B cell (primary cell): ENCODE measurements at regions not wholly inside any gene's neighbourhood (a gene's known extent, or its start where the extent isn't known, plus 50 kb on each side); places are given as distances from the start of the nearest gene placed in this dataset.

Experiments used
- ATAC-seq: fragments of 200-7000 bp; cut with Tn5 transposase; one replicate; pipeline ENCODE4 v1.10.0; 2021; ENCODE audit warnings: low read depth, mild to moderate bottlenecking, moderate number of reproducible peaks, moderate library complexity
- CTCF ChIA-PET: fragments of 350-600 bp; sonication (Branson Sonifier 250); formaldehyde crosslinking; loops from one replicate; lab custom pipeline; 2021; ENCODE audit warnings: antibody characterized with exemption, inconsistent platforms; lab: Charles Lee
- POLR2A ChIA-PET: fragments of 350-600 bp; sonication (Branson Sonifier 250); formaldehyde crosslinking; loops from one replicate; lab custom pipeline; 2021; ENCODE audit warnings: antibody characterized with exemption; lab: Charles Lee
- DNase-seq: peaks from one replicate; pipeline ENCODE4 v3.0.0; 2013
- H2AFZ ChIP-seq: 2 replicates; pipeline ENCODE4 v1.6.1; 2012; ENCODE audit warnings: mild to moderate bottlenecking, low read depth, low read length; ENCODE audit not compliant: insufficient read depth, poor library complexity, severe bottlenecking
- H3K27ac ChIP-seq, 2 donors: 1 replicate in 1 of 2; 2 replicates in 1 of 2; pipeline ENCODE4 v1.5.1; 2012 to 2013; ENCODE audit warnings: low read length in 2 of 2, mild to moderate bottlenecking in 2 of 2, moderate library complexity in 1 of 2
- H3K27me3 ChIP-seq, 4 experiments: fragments of 200-600 bp in 1 of 4; sonication (generic) in 1 of 4; replicated peaks in 1 of 4; 1 replicate in 2 of 4; 2 replicates in 2 of 4; pipeline versions ENCODE4 v1.6.1 to v1.7.0; 2013 to 2016; ENCODE audit warnings: low read length in 3 of 4, mild to moderate bottlenecking in 2 of 4, mixed read lengths in 1 of 4, moderate library complexity in 1 of 4; ENCODE audit not compliant: insufficient read depth in 4 of 4, control insufficient read depth in 3 of 4; ENCODE audit errors: control extremely low read depth in 1 of 4
- H3K36me3 ChIP-seq, 2 experiments: replicated peaks in 1 of 2; 1 replicate in 1 of 2; 2 replicates in 1 of 2; pipeline versions ENCODE4 v1.6.1 to v1.7.1; 2013; ENCODE audit warnings: low read length in 1 of 2; ENCODE audit not compliant: insufficient read depth in 2 of 2, control insufficient read depth in 1 of 2; ENCODE audit errors: control extremely low read depth in 1 of 2, extremely low read depth in 1 of 2
- H3K4me1 ChIP-seq, 2 donors: fragments of 200-600 bp in 1 of 2; sonication (generic) in 1 of 2; 1 replicate in 1 of 2; 2 replicates in 1 of 2; pipeline versions ENCODE4 v1.5.1 to v1.6.1; 2013 to 2017; ENCODE audit warnings: low read length in 2 of 2; ENCODE audit not compliant: control insufficient read depth in 2 of 2, insufficient read depth in 2 of 2
- H3K4me2 ChIP-seq: replicated peaks from 2 replicates; pipeline ENCODE3; 2012; ENCODE audit warnings: mild to moderate bottlenecking, low read depth, low read length; ENCODE audit not compliant: poor library complexity, severe bottlenecking
- H3K4me3 ChIP-seq, 5 experiments: fragments of 200-600 bp in 1 of 5; sonication (generic) in 1 of 5; 1 replicate in 3 of 5; 2 replicates in 2 of 5; pipeline versions ENCODE4 v1.5.1 to v1.7.0; 2011 to 2016; ENCODE audit warnings: low read length in 4 of 5, mild to moderate bottlenecking in 4 of 5, low read depth in 2 of 5, control low read depth in 1 of 5, moderate library complexity in 1 of 5; ENCODE audit not compliant: insufficient read depth in 1 of 5; ENCODE audit errors: control extremely low read depth in 1 of 5, extremely low read depth in 1 of 5
- H3K79me2 ChIP-seq: fragments of 200-600 bp; sonication (generic); one replicate; pipeline ENCODE4 v1.6.0; 2016; ENCODE audit warnings: low read length; ENCODE audit not compliant: control insufficient read depth, insufficient read depth
- H3K9ac ChIP-seq: fragments of 200-600 bp; sonication (generic); 2 replicates; pipeline ENCODE4 v1.6.1; 2017; ENCODE audit warnings: mild to moderate bottlenecking, low read length, moderate library complexity
- H3K9me3 ChIP-seq, 3 donors: one replicate each; pipeline versions ENCODE4 v1.6.1 to v1.7.1; 2013; ENCODE audit warnings: low read length in 2 of 3; ENCODE audit not compliant: control insufficient read depth in 2 of 3, insufficient read depth in 1 of 3; ENCODE audit errors: control extremely low read depth in 1 of 3
- H4K20me1 ChIP-seq: 2 replicates; pipeline ENCODE4 v1.6.0; 2012; ENCODE audit warnings: mild to moderate bottlenecking, low read length; ENCODE audit not compliant: insufficient read depth, control insufficient read depth, poor library complexity, severe bottlenecking
- H3K27ac Mint-ChIP-seq: one replicate; pipeline ENCODE4 v1.8.0; 2021; ENCODE audit warnings: mixed read lengths
- H3K27me3 Mint-ChIP-seq: one replicate; pipeline ENCODE4 v1.8.0; 2021; ENCODE audit warnings: mixed read lengths
- H3K4me1 Mint-ChIP-seq: one replicate; pipeline ENCODE4 v1.8.0; 2021; ENCODE audit warnings: mixed read lengths
- H3K4me3 Mint-ChIP-seq: one replicate; pipeline ENCODE4 v1.8.0; 2021; ENCODE audit warnings: mixed read lengths
- H3K9me3 Mint-ChIP-seq: one replicate; pipeline ENCODE4 v1.8.0; 2022; ENCODE audit warnings: mixed read lengths; ENCODE audit not compliant: insufficient read depth
- CTCF ChIP-seq: fragments of 200-600 bp; IDR thresholded peaks from one replicate; pipeline ENCODE4 v1.8.0; 2022; ENCODE audit warnings: antibody characterized with exemption, mild to moderate bottlenecking
- EZH2 ChIP-seq: IDR thresholded peaks from 2 replicates; pipeline ENCODE4 v1.6.1; 2012; ENCODE audit warnings: borderline replicate concordance, low read depth, mild to moderate bottlenecking, moderate library complexity, low read length; ENCODE audit not compliant: insufficient read depth, poor library complexity, severe bottlenecking
- intact Hi-C: fragments of 100-400 bp; cut with micrococcal nuclease; formaldehyde crosslinking; loops from one replicate; pipeline ENCODE4 v1.10.0; 2022

GRCh38 chr10:9858816-9859215 lies 1158.9 kb upstream of the CELF2 start:
- H3K36me3 ChIP-seq: no peaks in the 10 kb centered on the region
- no peak overlapping the region for H3K4me2 ChIP-seq
- no peak overlapping the region for H3K9ac ChIP-seq
- TF ChIP-seq CTCF (no peak), EZH2 (no peak)
- Mint-ChIP-seq H3K4me1 (no peaks in the 10 kb centered on the region), H3K4me3 (no peak overlapping the region), H3K27ac (no peak overlapping the region), H3K9me3 (peaks cover 7% of the 10 kb centered on the region), H3K27me3 (no peaks in the 10 kb centered on the region)
- ATAC-seq: no peak
- no peak overlapping the region for H2AFZ ChIP-seq
- no peak overlapping the region for H3K4me3 ChIP-seq
- DNase-seq: no peak
- ChIA-PET CTCF (no interaction called here), POLR2A (no interaction called here)
- H3K27me3 ChIP-seq: no peaks in the 10 kb centered on the region
- intact Hi-C loops: no loop called here
- H3K79me2 ChIP-seq: no peaks in the 10 kb centered on the region
- no peaks in the 10 kb centered on the region for H4K20me1 ChIP-seq
- no peaks in the 10 kb centered on the region for H3K4me1 ChIP-seq
- no peak overlapping the region for H3K27ac ChIP-seq
- H3K9me3 ChIP-seq: peaks cover 0 to 14% (median 4%) of the 10 kb centered on the region in 3 donors

GRCh38 chr10:9860045-9860444 lies 1157.6 kb upstream of the CELF2 start:
- Histone ChIP-seq H3K4me3 (no peak overlapping the region), H4K20me1 (no peaks in the 10 kb centered on the region), H3K27me3 (no peaks in the 10 kb centered on the region), H3K79me2 (no peaks in the 10 kb centered on the region), H3K9me3 (peaks cover 0 to 14% (median 4%) of the 10 kb centered on the region in 3 donors), H3K9ac (no peak overlapping the region), H3K4me1 (no peaks in the 10 kb centered on the region), H2AFZ (no peak overlapping the region), H3K36me3 (no peaks in the 10 kb centered on the region), H3K27ac (no peak overlapping the region), H3K4me2 (no peak overlapping the region)
- CTCF ChIA-PET: no interaction called here
- DNase-seq (no peak), ATAC-seq (no peak)
- no peak overlapping the region for H3K4me3 Mint-ChIP-seq
- no peaks in the 10 kb centered on the region for H3K4me1 Mint-ChIP-seq
- H3K9me3 Mint-ChIP-seq: peaks cover 7% of the 10 kb centered on the region
- POLR2A ChIA-PET: no interaction called here
- H3K27me3 Mint-ChIP-seq: no peaks in the 10 kb centered on the region
- no peak overlapping the region for H3K27ac Mint-ChIP-seq
- intact Hi-C loops: no loop called here
- TF ChIP-seq CTCF: no peak
- TF ChIP-seq EZH2: no peak
